ENCODE measurements at regions not wholly inside any gene's neighbourhood (a gene's known extent, or its start where the extent isn't known, plus 50 kb on each side); places are given as distances from the start of the nearest gene placed in this dataset.

DNA sequence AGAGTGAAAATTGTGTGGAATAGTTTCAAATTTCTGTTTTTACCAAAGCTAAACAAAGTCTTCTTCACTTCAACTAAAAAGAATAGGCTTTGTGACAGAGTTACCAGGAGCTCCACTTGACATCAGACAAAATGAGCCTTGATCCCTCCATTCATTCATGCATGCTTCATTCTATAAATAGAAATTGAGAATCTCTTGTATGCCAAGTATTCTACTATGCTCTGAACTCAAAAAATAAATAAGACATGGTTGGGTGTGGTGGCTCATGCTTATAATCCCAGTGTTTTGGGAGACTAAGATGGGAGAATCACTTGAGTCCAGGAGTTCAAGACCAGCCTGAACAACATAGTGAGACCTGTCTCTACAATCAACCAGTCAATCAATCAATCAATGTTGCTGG lies 236.6 kb upstream of the FAM83B start:
- TF ChIP-seq, protein P1, sequence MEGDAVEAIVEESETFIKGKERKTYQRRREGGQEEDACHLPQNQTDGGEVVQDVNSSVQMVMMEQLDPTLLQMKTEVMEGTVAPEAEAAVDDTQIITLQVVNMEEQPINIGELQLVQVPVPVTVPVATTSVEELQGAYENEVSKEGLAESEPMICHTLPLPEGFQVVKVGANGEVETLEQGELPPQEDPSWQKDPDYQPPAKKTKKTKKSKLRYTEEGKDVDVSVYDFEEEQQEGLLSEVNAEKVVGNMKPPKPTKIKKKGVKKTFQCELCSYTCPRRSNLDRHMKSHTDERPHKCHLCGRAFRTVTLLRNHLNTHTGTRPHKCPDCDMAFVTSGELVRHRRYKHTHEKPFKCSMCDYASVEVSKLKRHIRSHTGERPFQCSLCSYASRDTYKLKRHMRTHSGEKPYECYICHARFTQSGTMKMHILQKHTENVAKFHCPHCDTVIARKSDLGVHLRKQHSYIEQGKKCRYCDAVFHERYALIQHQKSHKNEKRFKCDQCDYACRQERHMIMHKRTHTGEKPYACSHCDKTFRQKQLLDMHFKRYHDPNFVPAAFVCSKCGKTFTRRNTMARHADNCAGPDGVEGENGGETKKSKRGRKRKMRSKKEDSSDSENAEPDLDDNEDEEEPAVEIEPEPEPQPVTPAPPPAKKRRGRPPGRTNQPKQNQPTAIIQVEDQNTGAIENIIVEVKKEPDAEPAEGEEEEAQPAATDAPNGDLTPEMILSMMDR (IDR thresholded peaks at IDR 0.05; ENCODE audit: borderline replicate concordance, extremely low read depth, low read length, poor library complexity, severe bottlenecking), result no peak
- TF ChIP-seq EZH2 (IDR thresholded peaks at IDR 0.05; ENCODE audit: borderline replicate concordance, low read depth, low read length, severe bottlenecking), result no peak
